AG08395 (cell line): ENCODE measurements at regions not wholly inside any gene's neighbourhood (a gene's known extent, or its start where the extent isn't known, plus 50 kb on each side); places are given as distances from the start of the nearest gene placed in this dataset.
"Not testable (repeated sequence)": the region's sequence is repeated elsewhere in the genome, so short reads cannot be mapped to it uniquely, and the experiment has no call there.

Experiments
- DNase-seq: peaks from one replicate; pipeline ENCODE4 v3.0.0; 2012; ENCODE audit warnings: mixed read lengths, low spot score

GRCh38 chr9:129545876-129546275 is 75.0 kb downstream of the C9orf50 start:
- DNase-seq: not testable (repeated sequence)

DNA sequence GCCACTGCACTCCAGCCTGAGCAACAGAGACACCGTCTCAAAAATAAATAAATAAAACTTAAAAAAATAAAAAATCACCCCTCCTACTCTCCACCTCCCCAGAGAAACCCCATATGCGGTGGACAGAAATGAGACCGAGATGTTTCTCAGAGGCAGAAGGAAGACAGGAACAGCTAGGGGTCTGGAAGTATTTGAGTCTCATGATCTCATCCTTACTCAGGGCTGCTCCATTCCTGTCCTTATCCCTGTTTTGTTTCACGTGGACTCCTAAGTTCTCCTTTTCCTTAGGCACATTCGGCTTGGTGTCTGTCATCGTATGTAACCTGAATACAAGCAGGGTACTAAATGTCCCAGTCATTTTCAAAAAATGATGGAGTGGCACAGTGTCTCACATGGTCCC is 76.1 kb downstream of the C9orf50 start:
- peak; percentile 57 for DNase-seq

DNA sequence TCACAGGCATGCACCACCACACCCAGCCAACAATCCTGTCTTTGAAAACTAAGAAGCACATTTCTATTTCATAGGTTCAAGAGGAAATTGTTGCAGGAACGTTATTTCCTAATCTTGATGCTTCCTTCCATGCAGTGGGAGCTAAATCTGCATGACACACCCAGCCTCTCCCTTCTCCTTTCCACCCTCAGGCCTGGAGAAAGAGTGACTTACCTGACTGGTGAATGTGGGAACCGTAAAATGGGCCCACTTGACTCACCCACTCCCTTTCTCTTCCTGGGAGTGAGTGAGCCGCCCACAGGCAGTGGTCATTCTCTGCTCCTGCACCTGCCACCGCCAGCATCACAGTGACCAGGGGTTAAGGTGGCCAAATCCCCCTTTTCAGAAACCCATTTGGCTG is 78.2 kb downstream of the C9orf50 start:
- no peak for DNase-seq

- no peak for DNase-seq
Measured at GRCh38 chr9:129541270-129541669, 79.6 kb downstream of the C9orf50 start.

- DNase-seq: no peak
Measured at GRCh38 chr9:129539446-129539845, 81.5 kb downstream of the C9orf50 start.

DNA sequence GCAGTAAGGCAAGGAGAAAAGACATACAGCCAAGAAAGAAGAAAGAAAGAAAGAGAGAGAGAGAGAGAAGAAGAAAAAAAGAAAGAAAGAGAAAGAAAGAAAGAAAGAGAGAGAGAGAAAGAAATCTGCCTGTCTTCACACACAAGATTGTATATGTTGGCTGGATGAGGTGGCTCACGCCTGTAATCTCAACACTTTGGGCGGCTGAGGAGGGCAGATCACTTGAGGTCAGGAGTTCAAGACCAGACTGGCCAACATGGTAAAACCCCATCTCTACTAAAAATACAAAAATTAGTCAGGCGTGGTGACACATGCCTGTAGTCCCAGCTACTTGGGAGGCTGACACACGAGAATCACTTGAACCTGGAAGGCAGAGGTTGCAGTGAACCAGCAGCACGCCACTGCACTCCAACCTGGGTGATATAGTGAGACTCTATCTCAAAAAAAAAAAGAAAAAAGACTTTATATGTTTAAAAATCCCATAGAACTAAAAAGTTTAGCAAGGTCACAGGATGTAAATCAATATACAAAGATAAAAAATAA is 89.0 kb downstream of the C9orf50 start:
- not testable (repeated sequence) for DNase-seq

DNA sequence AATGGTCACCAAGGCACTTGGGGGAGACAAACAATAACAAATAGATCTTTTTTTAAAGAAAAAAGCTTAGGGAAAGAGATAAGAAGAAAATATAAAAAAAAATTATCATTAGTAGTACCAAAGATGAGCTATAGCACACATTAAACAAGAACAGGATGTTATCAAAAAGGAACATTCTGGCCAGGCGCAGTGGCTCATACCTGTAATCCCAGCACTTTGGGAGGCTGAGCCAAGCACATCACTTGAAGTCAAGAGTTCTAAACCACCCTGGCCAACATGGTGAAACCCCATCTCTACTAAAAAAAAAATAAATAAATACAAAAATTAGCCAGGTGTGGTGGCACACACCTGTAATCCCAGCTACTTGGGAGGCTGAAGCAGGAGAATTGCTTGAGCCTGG is 92.9 kb downstream of the C9orf50 start:
- DNase-seq: not testable (repeated sequence)

- DNase-seq: no peak
Measured at GRCh38 chr9:129525656-129526196, 95.2 kb downstream of the C9orf50 start.

DNA sequence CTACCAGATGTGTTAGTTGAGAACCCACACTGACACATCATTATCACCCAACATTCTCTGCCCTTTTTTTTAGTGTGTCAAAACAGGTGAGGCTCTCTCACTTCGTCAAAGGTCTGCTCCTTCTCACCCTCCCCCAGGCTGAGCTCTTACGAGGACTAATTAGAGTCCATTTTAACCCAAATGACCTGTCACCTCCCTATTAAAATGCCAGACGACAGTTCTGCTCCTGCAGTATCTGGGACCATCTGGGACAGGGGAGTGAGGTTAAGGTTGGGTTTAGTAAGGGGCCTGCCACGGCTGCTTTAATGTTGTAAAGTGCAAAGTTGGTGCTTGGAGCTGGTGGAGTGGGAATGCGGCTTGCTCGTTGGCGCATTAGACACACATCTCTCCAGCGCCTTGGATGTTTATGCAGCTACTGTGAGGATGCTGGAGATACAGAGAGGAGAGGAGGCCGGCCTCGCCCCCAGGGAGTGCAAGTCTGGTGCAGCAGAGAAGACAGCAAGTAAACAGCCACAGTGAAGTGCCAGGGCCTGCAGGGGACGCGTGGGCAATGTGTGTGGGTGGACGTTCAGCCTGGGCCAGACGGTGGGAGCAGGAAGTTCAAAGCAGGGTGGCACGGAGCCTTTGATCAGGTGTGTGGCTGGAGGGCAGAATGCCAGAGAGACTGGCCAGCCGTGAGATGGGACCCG is 96.2 kb downstream of the C9orf50 start:
- no peak for DNase-seq

GRCh38 chr9:129523943-129524581 is 96.8 kb downstream of the C9orf50 start:
- DNase-seq: no peak

GRCh38 chr9:129522351-129522750 is 98.5 kb downstream of the C9orf50 start:
- DNase-seq: no peak

GRCh38 chr9:129520082-129520481 is 100.8 kb downstream of the C9orf50 start:
- no peak for DNase-seq

- no peak for DNase-seq
Measured at GRCh38 chr9:129518074-129518473, 102.8 kb downstream of the C9orf50 start.

- DNase-seq: no peak
Measured at GRCh38 chr9:129517006-129517405, 103.9 kb downstream of the C9orf50 start.

DNA sequence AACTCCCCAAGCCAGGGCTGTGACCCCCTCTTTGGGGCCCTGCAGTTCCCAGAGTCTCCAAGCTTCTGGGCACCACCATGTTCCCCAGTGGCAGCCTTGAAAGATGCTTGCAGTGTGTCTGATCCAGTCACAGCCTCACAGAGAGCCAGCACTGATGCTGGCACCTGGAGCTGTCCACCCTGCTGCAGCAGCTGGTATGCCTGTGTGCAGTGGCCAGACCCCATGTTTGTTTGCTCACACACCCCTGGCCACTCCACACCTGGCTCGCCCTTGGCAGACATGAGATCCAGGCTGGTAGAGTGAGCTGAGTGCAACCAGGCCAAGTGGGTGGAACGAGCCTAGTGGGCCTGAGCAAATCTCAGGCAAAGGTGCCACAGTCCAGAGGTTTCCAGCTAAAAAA is 106.0 kb downstream of the C9orf50 start:
- DNase-seq: no peak

GRCh38 chr9:129514497-129514867 is 106.4 kb downstream of the C9orf50 start:
- no peak for DNase-seq

DNA sequence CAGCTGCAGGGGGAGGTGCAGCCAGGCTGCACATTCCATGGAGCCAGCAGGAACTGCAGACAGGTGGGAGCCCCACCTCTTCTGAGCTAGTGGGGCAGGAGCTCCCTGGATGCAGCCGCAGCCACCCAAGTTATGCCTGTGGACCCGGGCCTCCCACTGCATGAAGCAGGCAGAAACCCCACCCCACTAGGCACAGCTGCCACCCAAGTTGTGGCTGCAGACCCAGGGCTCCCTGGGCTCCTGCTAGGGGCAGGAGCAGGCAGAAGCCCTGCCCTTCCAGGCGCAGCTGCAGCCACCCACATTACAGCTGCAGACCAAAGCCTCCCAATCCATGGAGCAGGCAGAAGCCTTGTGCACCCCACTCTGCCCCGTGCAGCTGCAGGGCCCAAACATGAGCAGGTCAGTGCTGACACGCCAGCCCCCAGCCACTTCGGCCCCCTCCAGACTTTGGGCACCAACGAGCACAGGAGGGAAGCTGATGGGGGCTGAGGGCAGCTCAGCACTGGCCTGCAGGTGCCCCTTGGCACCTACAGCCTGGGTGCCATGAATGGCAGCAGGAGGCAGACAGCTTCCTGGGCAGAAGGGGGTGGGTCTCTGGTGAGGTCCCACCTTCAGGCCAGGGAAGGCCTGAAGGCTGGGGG is 106.9 kb downstream of the C9orf50 start:
- DNase-seq: no peak

GRCh38 chr9:129513282-129513681 is 107.6 kb downstream of the C9orf50 start:
- DNase-seq: no peak

- DNase-seq: no peak
Measured at GRCh38 chr9:129511285-129511900, 109.5 kb downstream of the C9orf50 start.

DNA sequence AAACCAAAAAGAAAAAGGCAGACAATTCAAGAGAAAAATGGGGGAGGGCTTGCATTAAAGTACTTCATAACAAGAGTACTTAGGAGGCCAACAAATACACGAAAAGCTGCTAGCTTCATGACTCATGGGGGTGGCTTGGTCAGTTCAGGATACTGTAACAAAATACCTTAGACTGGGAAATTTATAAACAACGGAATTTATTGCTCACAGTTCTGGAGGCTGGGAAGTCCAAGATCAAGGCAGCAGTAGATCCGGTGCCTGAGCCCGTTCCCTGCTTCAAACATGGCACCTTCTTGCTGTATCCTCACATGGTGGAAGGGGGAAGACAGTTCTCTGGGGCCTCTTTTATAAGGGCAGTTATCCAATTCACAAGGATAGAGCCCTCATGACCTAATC is 111.4 kb downstream of the C9orf50 start:
- peak; percentile 65 for DNase-seq

- no peak for DNase-seq
Measured at GRCh38 chr9:129507805-129508204, 113.1 kb downstream of the C9orf50 start.

GRCh38 chr9:129506892-129507291 is 114.0 kb downstream of the C9orf50 start:
- DNase-seq: peak; percentile 39
